Brain microvascular endothelial cell (primary cell): ENCODE measurements at regions not wholly inside any gene's neighbourhood (a gene's known extent, or its start where the extent isn't known, plus 50 kb on each side); places are given as distances from the start of the nearest gene placed in this dataset.

Source experiments
- DNase-seq: peaks from one replicate; pipeline ENCODE4 v3.0.0-alpha.2; 2020
- H3K27ac ChIP-seq: fragments of 250-450 bp; sonication (Bioruptor Pico); 2 replicates; pipeline ENCODE4 v1.5.1; 2020; ENCODE audit warnings: mild to moderate bottlenecking, moderate library complexity
- H3K27me3 ChIP-seq: fragments of 250-450 bp; sonication (Bioruptor Pico); replicated peaks from 2 replicates; pipeline ENCODE4 v1.5.1; 2020; ENCODE audit warnings: mild to moderate bottlenecking
- H3K36me3 ChIP-seq: fragments of 250-450 bp; sonication (Bioruptor Pico); replicated peaks from 2 replicates; pipeline ENCODE4 v1.5.1; 2020; ENCODE audit warnings: mild to moderate bottlenecking
- H3K4me3 ChIP-seq: 2 replicates; pipeline ENCODE4 v1.5.1; 2011; ENCODE audit warnings: low read depth, mild to moderate bottlenecking, control low read depth, low read length, moderate library complexity
- CTCF ChIP-seq: IDR thresholded peaks from 2 replicates; pipeline ENCODE4 v1.5.1; 2011; ENCODE audit warnings: low read depth, mild to moderate bottlenecking, moderate library complexity, low read length, control low read depth, inconsistent platforms; ENCODE audit errors: missing control alignments
- in situ Hi-C: cut with HindIII; loops from 2 replicates; pipeline ENCODE4 v1.10.0; 2017; ENCODE audit warnings: low sequenced_read_pairs, low pct_ligation_motif_present

DNA sequence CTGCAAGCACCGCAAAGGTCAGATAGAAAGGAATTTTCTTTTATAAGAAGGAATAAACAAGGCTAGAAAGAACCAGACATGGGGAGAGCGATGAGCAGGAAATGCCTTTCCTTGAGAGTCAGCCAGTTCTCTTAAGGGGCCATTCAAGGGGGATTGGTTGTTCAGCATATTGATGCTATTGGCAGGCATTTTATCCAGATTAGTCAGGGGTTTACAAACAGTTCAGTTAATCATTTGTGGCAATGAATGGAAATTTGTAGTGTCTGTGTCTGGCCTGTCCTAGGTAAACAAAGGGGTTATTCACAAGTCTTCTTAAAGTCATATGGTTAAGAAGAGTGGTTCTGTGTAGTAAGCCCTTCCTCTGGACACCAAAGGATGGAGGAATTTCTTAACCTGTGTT is 184.7 kb upstream of the FRMPD4 start:
- TF ChIP-seq CTCF = no peak
- no peaks in the 10 kb centered on the region for H3K36me3 ChIP-seq
- no peaks in the 10 kb centered on the region for H3K27me3 ChIP-seq
- in situ Hi-C loops = no loop called here
- H3K4me3 ChIP-seq = no peak overlapping the region
- DNase-seq = peak; percentile 82
- H3K27ac ChIP-seq = peak overlapping the region; percentile 76

DNA sequence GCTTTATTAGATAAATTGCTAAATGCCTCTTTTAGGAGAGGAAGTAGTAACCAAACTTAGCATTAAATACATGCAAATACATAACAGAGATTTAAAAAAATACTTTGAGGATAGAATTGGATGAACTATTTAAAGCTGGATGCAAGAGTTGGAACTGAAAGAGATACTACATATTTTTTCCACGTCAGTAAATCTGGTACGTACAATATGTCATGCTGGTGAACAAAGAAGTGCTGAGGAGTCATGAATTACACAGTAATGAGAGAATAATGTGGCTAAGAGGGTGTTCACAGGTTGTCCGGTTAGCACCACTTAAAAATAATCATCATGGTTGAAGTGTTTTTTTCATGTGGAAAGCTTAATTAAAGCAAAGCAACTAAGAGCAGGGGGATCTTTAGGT is 184.1 kb upstream of the FRMPD4 start:
- H3K27me3 ChIP-seq = no peaks in the 10 kb centered on the region
- H3K4me3 ChIP-seq = no peak overlapping the region
- H3K36me3 ChIP-seq = no peaks in the 10 kb centered on the region
- peak overlapping the region; percentile 59 for H3K27ac ChIP-seq
- in situ Hi-C loops = no loop called here
- no peak for TF ChIP-seq CTCF
- no peak for DNase-seq

DNA sequence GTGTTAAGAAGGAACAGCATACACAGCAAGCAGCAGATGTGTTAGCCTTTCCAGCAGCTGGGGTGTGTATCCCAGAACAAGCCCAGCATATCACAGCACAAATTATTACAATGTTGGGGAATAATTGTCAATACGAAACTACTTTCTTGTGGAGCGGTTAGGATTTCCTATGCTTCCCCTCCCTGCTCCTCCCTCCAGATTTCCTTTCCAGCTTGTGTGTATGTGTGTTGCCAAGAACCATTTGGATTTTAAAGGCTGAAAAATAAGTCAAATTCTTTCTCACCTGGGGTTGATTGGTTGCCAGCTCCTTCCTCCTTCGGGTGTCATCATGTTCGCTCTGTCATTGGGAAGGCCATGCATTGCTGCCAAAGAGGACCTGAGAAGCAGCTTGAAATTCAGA is 178.2 kb upstream of the FRMPD4 start:
- in situ Hi-C loops = no loop called here

DNA sequence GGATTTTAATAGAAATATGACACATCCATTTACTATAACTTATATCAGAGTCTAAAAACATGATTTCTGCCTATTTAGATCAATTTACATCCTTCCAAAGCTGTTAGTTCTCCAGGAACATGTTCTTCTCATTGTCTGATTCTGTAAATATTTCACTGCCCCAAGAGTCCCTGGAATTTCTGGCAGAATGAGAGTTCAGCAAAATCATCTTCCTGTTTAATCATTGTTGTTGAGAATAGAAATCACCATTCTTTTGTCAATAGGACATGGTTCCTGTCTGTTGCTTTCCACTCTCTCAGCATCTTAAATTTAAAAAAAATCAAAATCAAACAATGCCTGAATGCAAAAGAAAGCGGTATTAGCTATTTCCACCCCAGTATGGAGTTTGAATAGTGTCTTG is 172.8 kb upstream of the FRMPD4 start:
- no peaks in the 10 kb centered on the region for H3K27me3 ChIP-seq
- no peak for TF ChIP-seq CTCF
- H3K4me3 ChIP-seq = no peak overlapping the region
- no peak overlapping the region for H3K27ac ChIP-seq
- in situ Hi-C loops = no loop called here
- H3K36me3 ChIP-seq = no peaks in the 10 kb centered on the region
- DNase-seq = no peak

More for the DNA sequence above, 178.2 kb upstream of the FRMPD4 start:
- TF ChIP-seq CTCF = no peak
- H3K27ac ChIP-seq = no peak overlapping the region
- H3K36me3 ChIP-seq = no peaks in the 10 kb centered on the region
- DNase-seq = no peak
- H3K4me3 ChIP-seq = no peak overlapping the region
- H3K27me3 ChIP-seq = no peaks in the 10 kb centered on the region

GRCh38 chrX:11967986-11968869 is 170.0 kb upstream of the FRMPD4 start:
- in situ Hi-C loops = no loop called here
- Histone ChIP-seq H3K4me3 (no peak overlapping the region), H3K36me3 (no peaks in the 10 kb centered on the region), H3K27ac (no peak overlapping the region), H3K27me3 (no peaks in the 10 kb centered on the region)
- no peak for TF ChIP-seq CTCF
- no peak for DNase-seq

DNA sequence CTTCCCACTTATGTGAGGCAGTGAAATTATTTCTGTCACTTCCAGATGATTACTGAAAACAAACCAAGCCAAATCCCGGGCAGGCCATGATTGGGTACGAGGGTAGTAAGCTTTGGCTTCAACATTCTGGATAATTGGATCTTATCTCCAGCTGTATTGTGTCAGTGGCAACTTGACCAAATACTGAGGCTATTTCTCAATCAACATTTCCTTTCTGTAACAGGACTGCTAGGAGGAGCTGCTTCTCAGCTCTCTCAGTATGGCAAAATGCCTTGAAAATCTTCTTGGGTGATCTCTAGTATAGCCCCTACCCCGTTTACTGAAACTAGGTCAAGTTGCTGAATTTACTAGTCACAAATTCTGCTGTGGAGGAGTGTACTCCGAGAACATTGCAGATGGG is 169.3 kb upstream of the FRMPD4 start:
- Histone ChIP-seq H3K36me3 (no peaks in the 10 kb centered on the region), H3K4me3 (no peak overlapping the region), H3K27me3 (no peaks in the 10 kb centered on the region), H3K27ac (no peak overlapping the region)
- in situ Hi-C loops = no loop called here
- no peak for DNase-seq
- TF ChIP-seq CTCF = no peak
